Neuronal stem cell (in vitro differentiated cells): ENCODE measurements at regions not wholly inside any gene's neighbourhood (a gene's known extent, or its start where the extent isn't known, plus 50 kb on each side); places are given as distances from the start of the nearest gene placed in this dataset.

Experiments
- DNase-seq: peaks from one replicate; pipeline ENCODE4 v3.0.0-alpha.2; 2013; ENCODE audit warnings: low spot score
- H2AFZ ChIP-seq: one replicate; pipeline ENCODE4 v1.6.1; 2013; ENCODE audit warnings: mild to moderate bottlenecking, low read length, inconsistent platforms
- H2AK5ac ChIP-seq: 2 replicates; pipeline ENCODE4 v1.6.1; 2013; ENCODE audit warnings: low read depth, mild to moderate bottlenecking, inconsistent platforms, low read length, moderate library complexity, mixed read lengths
- H2BK120ac ChIP-seq: 2 replicates; pipeline ENCODE4 v1.6.1; 2013; ENCODE audit warnings: low read depth, mild to moderate bottlenecking, inconsistent platforms, low read length, moderate library complexity, mixed read lengths
- H2BK12ac ChIP-seq: one replicate; pipeline ENCODE4 v1.6.1; 2013; ENCODE audit warnings: low read length, inconsistent platforms
- H2BK15ac ChIP-seq: 2 replicates; pipeline ENCODE4 v1.6.1; 2013; ENCODE audit warnings: mild to moderate bottlenecking, low read length, inconsistent platforms, mixed read lengths
- H2BK5ac ChIP-seq: one replicate; pipeline ENCODE4 v1.6.1; 2013; ENCODE audit warnings: inconsistent platforms, mild to moderate bottlenecking, low read length, moderate library complexity
- H3K14ac ChIP-seq: one replicate; pipeline ENCODE4 v1.6.1; 2013; ENCODE audit warnings: low read length, inconsistent platforms
- H3K18ac ChIP-seq: 2 replicates; pipeline ENCODE4 v1.6.1; 2013; ENCODE audit warnings: low read length, inconsistent platforms
- H3K23ac ChIP-seq: 2 replicates; pipeline ENCODE4 v1.6.1; 2013; ENCODE audit warnings: low read depth, mild to moderate bottlenecking, mixed read lengths, low read length, inconsistent platforms; ENCODE audit not compliant: poor library complexity
- H3K27ac ChIP-seq: replicated peaks from 3 replicates; pipeline ENCODE4 v1.5.1; 2013; ENCODE audit warnings: low read length, inconsistent platforms
- H3K27me3 ChIP-seq, 3 experiments: 2 replicates each; pipeline ENCODE4 v1.6.1; 2013; ENCODE audit warnings: low read length in 3 of 3, mild to moderate bottlenecking in 2 of 3, inconsistent platforms in 1 of 3, low read depth in 1 of 3, mixed read lengths in 1 of 3, moderate library complexity in 1 of 3; ENCODE audit not compliant: control insufficient read depth in 3 of 3, insufficient read depth in 3 of 3
- H3K36me3 ChIP-seq, 2 donors: replicated peaks in 1 of 2; 2 replicates each; pipeline ENCODE4 v1.6.1; 2013; ENCODE audit warnings: low read length in 2 of 2; ENCODE audit not compliant: control insufficient read depth in 2 of 2, insufficient read depth in 2 of 2
- H3K4ac ChIP-seq: 2 replicates; pipeline ENCODE4 v1.6.1; 2013; ENCODE audit warnings: inconsistent platforms, mild to moderate bottlenecking, low read length, moderate library complexity
- H3K4me1 ChIP-seq, 2 donors: 1 replicate in 1 of 2; 2 replicates in 1 of 2; pipeline ENCODE4 v1.6.1; 2013; ENCODE audit warnings: low read length in 2 of 2, low read depth in 1 of 2; ENCODE audit not compliant: control insufficient read depth in 2 of 2, insufficient read depth in 1 of 2
- H3K4me2 ChIP-seq: one replicate; pipeline ENCODE4 v1.6.1; 2013; ENCODE audit warnings: mild to moderate bottlenecking, low read length, inconsistent platforms; ENCODE audit not compliant: insufficient read depth, poor library complexity, severe bottlenecking
- H3K4me3 ChIP-seq, 2 donors: 2 replicates each; pipeline ENCODE4 v1.5.1; 2013; ENCODE audit warnings: low read length in 2 of 2, mild to moderate bottlenecking in 2 of 2, inconsistent platforms in 1 of 2, moderate library complexity in 1 of 2
- H3K79me1 ChIP-seq: one replicate; pipeline ENCODE4 v1.6.1; 2013; ENCODE audit warnings: low read depth, mild to moderate bottlenecking, inconsistent platforms, low read length, moderate library complexity
- H3K9ac ChIP-seq: one replicate; pipeline ENCODE4 v1.6.1; 2013; ENCODE audit warnings: mild to moderate bottlenecking, low read depth, low read length, inconsistent platforms; ENCODE audit not compliant: poor library complexity
- H3K9me3 ChIP-seq, 2 donors: replicated peaks in 1 of 2; 2 replicates each; pipeline versions ENCODE3 to v1.6.1; 2013; ENCODE audit warnings: low read length in 2 of 2, mild to moderate bottlenecking in 2 of 2, inconsistent platforms in 1 of 2, low read depth in 1 of 2, mixed read lengths in 1 of 2, moderate library complexity in 1 of 2; ENCODE audit not compliant: control insufficient read depth in 2 of 2, insufficient read depth in 1 of 2
- H4K8ac ChIP-seq: one replicate; pipeline ENCODE4 v1.6.1; 2013; ENCODE audit warnings: low read depth, mild to moderate bottlenecking, inconsistent platforms, low read length, moderate library complexity
- H4K91ac ChIP-seq: one replicate; pipeline ENCODE4 v1.6.1; 2013; ENCODE audit warnings: low read length, low read depth, mild to moderate bottlenecking, inconsistent platforms; ENCODE audit not compliant: poor library complexity
- WGBS, 2 donors: extraction: QIAGEN DNeasy Blood & Tissue Kit; methylation state at CpG; one replicate each; pipeline ENCODE4 v1.1.7; 2013; ENCODE audit warnings: missing lambda C conversion rate in 2 of 2, mixed read lengths in 1 of 2; ENCODE audit not compliant: insufficient read length in 2 of 2, insufficient replicate concordance in 1 of 2; ENCODE audit errors: extremely low coverage in 2 of 2; 5-methylcytosine and 5-hydroxymethylcytosine counted together

DNA sequence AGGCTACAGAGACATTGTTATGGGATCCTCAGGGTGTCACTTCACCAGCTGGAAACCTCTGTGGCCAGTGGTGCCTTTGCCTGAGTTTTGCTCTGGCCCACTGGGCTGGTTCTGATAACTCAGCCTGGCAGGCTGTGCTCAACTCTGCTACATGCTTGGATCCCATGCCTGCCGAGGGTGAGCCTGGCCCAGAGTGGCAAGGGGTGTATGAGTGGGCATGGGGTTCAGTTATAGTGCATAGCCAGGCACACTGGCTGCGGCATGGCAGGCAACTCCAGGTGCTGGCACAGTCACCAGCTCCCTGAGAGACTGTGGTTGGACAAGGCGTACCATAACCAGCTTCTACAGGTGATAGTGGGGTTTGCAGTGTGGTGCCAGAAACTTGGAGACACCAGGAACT lies 107.0 kb upstream of the PCDH15 start:
- H3K36me3 ChIP-seq: no peaks in the 10 kb centered on the region
- H3K4me1 ChIP-seq: no peaks in the 10 kb centered on the region
- H3K4ac ChIP-seq: no peak overlapping the region
- no peaks in the 10 kb centered on the region for H3K27me3 ChIP-seq
- no peak overlapping the region for H3K4me2 ChIP-seq
- H2BK15ac ChIP-seq: no peak overlapping the region
- no peak overlapping the region for H4K91ac ChIP-seq
- H2BK5ac ChIP-seq: no peak overlapping the region
- no peak overlapping the region for H3K4me3 ChIP-seq
- H3K9ac ChIP-seq: no peak overlapping the region
- no peak overlapping the region for H2AK5ac ChIP-seq
- no peak overlapping the region for H4K8ac ChIP-seq
- H3K27ac ChIP-seq: no peak overlapping the region
- no peak overlapping the region for H3K14ac ChIP-seq
- no peak overlapping the region for H3K18ac ChIP-seq
- no peak overlapping the region for H3K23ac ChIP-seq
- peaks cover 2 to 5% of the 10 kb centered on the region in 2 donors for H3K9me3 ChIP-seq
- no peak overlapping the region for H2AFZ ChIP-seq
- no peaks in the 10 kb centered on the region for H3K79me1 ChIP-seq
- no CpG with 5 or more reads among the region's 3 CpGs for WGBS, 2 donors
- no peak for DNase-seq
- H2BK12ac ChIP-seq: no peak overlapping the region
- no peak overlapping the region for H2BK120ac ChIP-seq

DNA sequence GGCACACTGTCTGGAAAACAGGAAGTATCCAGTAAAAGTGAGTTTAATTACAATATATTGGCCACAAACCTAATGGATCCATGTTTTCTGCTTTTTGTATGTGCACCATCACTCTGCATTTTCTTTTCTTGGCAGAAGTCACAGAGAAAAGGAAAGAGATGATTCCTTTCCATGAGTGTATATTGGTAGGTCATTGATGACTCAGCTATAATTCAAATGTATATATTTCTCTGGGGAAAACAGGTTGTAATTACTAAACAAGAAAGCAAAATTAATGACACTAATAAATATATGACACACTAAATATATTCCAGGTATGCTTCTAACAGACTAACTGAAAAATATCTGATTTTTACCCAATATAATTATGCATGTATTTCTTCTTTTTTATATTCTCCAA lies 105.9 kb upstream of the PCDH15 start:
- Histone ChIP-seq H3K4me1 (no peaks in the 10 kb centered on the region), H2AFZ (no peak overlapping the region), H3K79me1 (no peaks in the 10 kb centered on the region), H3K4ac (no peak overlapping the region), H4K91ac (no peak overlapping the region), H3K14ac (no peak overlapping the region), H3K4me2 (no peak overlapping the region), H2BK120ac (no peak overlapping the region), H2BK12ac (no peak overlapping the region), H3K4me3 (no peak overlapping the region), H2BK15ac (no peak overlapping the region), H2AK5ac (no peak overlapping the region), H3K36me3 (no peaks in the 10 kb centered on the region), H3K18ac (no peak overlapping the region), H3K9me3 (peaks cover 0 to 5% of the 10 kb centered on the region in 2 donors), H3K27me3 (no peaks in the 10 kb centered on the region), H4K8ac (no peak overlapping the region), H3K23ac (no peak overlapping the region), H2BK5ac (no peak overlapping the region), H3K9ac (no peak overlapping the region), H3K27ac (no peak overlapping the region)
- DNase-seq: no peak

DNA sequence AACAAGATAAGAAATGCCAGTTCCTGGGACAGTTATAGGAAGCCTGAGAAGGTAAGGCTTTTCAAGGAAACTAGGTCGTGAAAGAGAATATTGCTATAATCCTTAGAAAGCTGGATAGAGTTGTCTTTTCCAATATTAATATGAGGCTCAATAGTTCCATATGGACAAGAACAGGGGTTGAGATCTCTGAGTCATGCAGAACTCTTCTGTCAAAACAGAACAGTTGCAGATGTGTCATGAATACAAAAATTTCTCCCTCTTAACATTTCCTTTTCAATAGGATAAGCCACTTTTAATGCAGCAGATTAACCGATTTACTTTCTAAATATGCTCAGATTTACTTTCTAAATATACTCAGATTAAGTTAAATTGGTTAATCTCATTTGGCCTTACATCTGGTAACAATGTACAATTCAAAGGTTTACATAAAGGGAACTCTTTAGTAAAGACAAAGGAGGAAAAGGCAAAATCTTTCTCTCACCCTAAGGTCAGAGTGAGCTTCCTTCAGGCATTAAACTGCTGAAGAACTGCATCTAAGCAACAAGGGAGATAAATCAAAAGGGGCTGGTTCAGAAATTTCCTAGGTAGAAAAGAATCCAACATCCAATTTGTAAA lies 104.7 kb upstream of the PCDH15 start:
- no peak for DNase-seq
- Histone ChIP-seq H2AK5ac (no peak overlapping the region), H2BK120ac (no peak overlapping the region), H3K4me3 (no peak overlapping the region), H2BK5ac (no peak overlapping the region), H3K18ac (no peak overlapping the region), H4K8ac (no peak overlapping the region), H3K27ac (no peak overlapping the region), H2BK12ac (no peak overlapping the region), H3K4me1 (no peaks in the 10 kb centered on the region), H3K14ac (no peak overlapping the region), H3K9ac (no peak overlapping the region), H2AFZ (peak overlapping the region; percentile 30), H3K4me2 (no peak overlapping the region), H2BK15ac (no peak overlapping the region), H3K9me3 (peaks cover 0 to 5% of the 10 kb centered on the region in 2 donors), H3K36me3 (no peaks in the 10 kb centered on the region), H3K4ac (no peak overlapping the region), H3K27me3 (no peaks in the 10 kb centered on the region), H3K23ac (no peak overlapping the region), H3K79me1 (no peaks in the 10 kb centered on the region), H4K91ac (no peak overlapping the region)
- WGBS, 2 donors: no CpG with 5 or more reads among the region's 2 CpGs

DNA sequence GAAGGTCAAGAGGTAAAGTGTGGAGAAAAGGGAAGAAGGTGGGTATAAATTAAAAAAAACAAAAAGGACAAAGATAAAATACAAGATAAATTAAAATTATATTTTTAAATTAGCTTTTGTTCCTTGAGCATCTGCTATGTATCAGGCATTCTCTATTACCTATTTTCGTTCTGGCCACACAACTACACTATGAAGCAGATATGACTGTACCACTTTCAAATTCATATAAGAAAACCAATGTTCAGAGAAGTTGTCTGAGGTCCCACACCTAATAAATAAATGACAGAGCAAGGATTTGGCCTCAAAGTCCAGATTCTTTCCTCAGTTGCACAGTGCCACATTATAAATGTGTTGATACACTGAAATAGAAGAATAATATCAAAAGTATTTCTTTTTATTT lies 103.8 kb upstream of the PCDH15 start:
- H3K4me1 ChIP-seq: no peaks in the 10 kb centered on the region
- H2BK12ac ChIP-seq: no peak overlapping the region
- H3K27me3 ChIP-seq: no peaks in the 10 kb centered on the region
- H3K18ac ChIP-seq: no peak overlapping the region
- WGBS, 2 donors: no CpG with 5 or more reads among the region's 1 CpG
- peaks cover 0 to 5% of the 10 kb centered on the region in 2 donors for H3K9me3 ChIP-seq
- DNase-seq: no peak
- no peak overlapping the region for H4K91ac ChIP-seq
- H3K4ac ChIP-seq: no peak overlapping the region
- H3K14ac ChIP-seq: no peak overlapping the region
- H3K79me1 ChIP-seq: no peaks in the 10 kb centered on the region
- H2AFZ ChIP-seq: no peak overlapping the region
- no peak overlapping the region for H4K8ac ChIP-seq
- no peaks in the 10 kb centered on the region for H3K36me3 ChIP-seq
- H2BK120ac ChIP-seq: no peak overlapping the region
- no peak overlapping the region for H3K23ac ChIP-seq
- no peak overlapping the region for H3K4me3 ChIP-seq
- no peak overlapping the region for H2AK5ac ChIP-seq
- H3K27ac ChIP-seq: no peak overlapping the region
- no peak overlapping the region for H3K4me2 ChIP-seq
- H3K9ac ChIP-seq: no peak overlapping the region
- H2BK5ac ChIP-seq: no peak overlapping the region
- H2BK15ac ChIP-seq: no peak overlapping the region
